HUES64 (cell line): ENCODE measurements at regions not wholly inside any gene's neighbourhood (a gene's known extent, or its start where the extent isn't known, plus 50 kb on each side); places are given as distances from the start of the nearest gene placed in this dataset.

Experiments
- H3K27ac ChIP-seq: 2 replicates; pipeline ENCODE4 v1.7.0; 2013; ENCODE audit warnings: low read depth, low read length, inconsistent platforms
- H3K27me3 ChIP-seq: 2 replicates; pipeline ENCODE4 v1.6.1; 2013; ENCODE audit warnings: mild to moderate bottlenecking, low read length; ENCODE audit not compliant: insufficient read depth
- H3K36me3 ChIP-seq: 2 replicates; pipeline ENCODE4 v1.6.1; 2013; ENCODE audit warnings: mild to moderate bottlenecking, low read length; ENCODE audit not compliant: insufficient read depth
- H3K4me1 ChIP-seq: 2 replicates; pipeline ENCODE4 v1.6.1; 2013; ENCODE audit warnings: mild to moderate bottlenecking, low read length, moderate library complexity; ENCODE audit not compliant: insufficient read depth
- H3K4me3 ChIP-seq: 2 replicates; pipeline ENCODE4 v1.5.1; 2013; ENCODE audit warnings: mild to moderate bottlenecking, low read length, moderate library complexity
- H3K9ac ChIP-seq: 2 replicates; pipeline ENCODE4 v1.6.1; 2013; ENCODE audit warnings: mild to moderate bottlenecking, low read depth, low read length
- H3K9me3 ChIP-seq: 2 replicates; pipeline ENCODE4 v1.6.1; 2013; ENCODE audit warnings: low read depth, low read length; ENCODE audit not compliant: insufficient read depth
- WGBS: fragments of 150-250, 120-280 bp; methylation state at CpG from one replicate; pipeline ENCODE4 v1.1.7; 2013; ENCODE audit warnings: missing lambda C conversion rate; 5-methylcytosine and 5-hydroxymethylcytosine counted together

GRCh38 chr2:35783723-35784122 is 571.9 kb upstream of the CRIM1 start:
- H3K36me3 ChIP-seq, result no peaks in the 10 kb centered on the region
- peaks cover 17% of the 10 kb centered on the region for H3K9me3 ChIP-seq
- H3K4me3 ChIP-seq, result no peak overlapping the region
- no peak overlapping the region for H3K27ac ChIP-seq
- 80% methylated on average over 4 of the region's 5 CpGs for WGBS
- H3K4me1 ChIP-seq, result no peaks in the 10 kb centered on the region
- no peaks in the 10 kb centered on the region for H3K27me3 ChIP-seq
- H3K9ac ChIP-seq, result no peak overlapping the region

- WGBS, result 92% methylated on average over 2 of the region's 2 CpGs
- H3K9ac ChIP-seq, result no peak overlapping the region
- no peaks in the 10 kb centered on the region for H3K27me3 ChIP-seq
- peaks cover 6% of the 10 kb centered on the region; the same call in 1 of the 2 replicates for H3K9me3 ChIP-seq
- H3K36me3 ChIP-seq, result no peaks in the 10 kb centered on the region
- no peak overlapping the region for H3K27ac ChIP-seq
- H3K4me3 ChIP-seq, result no peak overlapping the region
- no peaks in the 10 kb centered on the region; the same call in 1 of the 2 replicates for H3K4me1 ChIP-seq
These were observed 614.0 kb upstream of the CRIM1 start for GRCh38 chr2:35741556-35741955.

GRCh38 chr2:35731674-35732073 is 623.9 kb upstream of the CRIM1 start:
- Histone ChIP-seq H3K9me3 (peaks cover 7% of the 10 kb centered on the region; the same call in 1 of the 2 replicates), H3K27ac (no peak overlapping the region), H3K9ac (no peak overlapping the region), H3K4me3 (no peak overlapping the region), H3K4me1 (peaks cover 7% of the 10 kb centered on the region), H3K27me3 (no peaks in the 10 kb centered on the region), H3K36me3 (no peaks in the 10 kb centered on the region)

GRCh38 chr2:35714883-35715282 is 640.7 kb upstream of the CRIM1 start:
- 100% methylated on average over 2 of the region's 3 CpGs for WGBS
- H3K9me3 ChIP-seq, result no peaks in the 10 kb centered on the region
- no peak overlapping the region for H3K9ac ChIP-seq
- H3K4me3 ChIP-seq, result no peak overlapping the region
- H3K27me3 ChIP-seq, result no peaks in the 10 kb centered on the region
- no peaks in the 10 kb centered on the region for H3K4me1 ChIP-seq
- no peaks in the 10 kb centered on the region for H3K36me3 ChIP-seq
- no peak overlapping the region for H3K27ac ChIP-seq

GRCh38 chr2:35708411-35708923 is 647.1 kb upstream of the CRIM1 start:
- Histone ChIP-seq H3K36me3 (no peaks in the 10 kb centered on the region), H3K9ac (no peak overlapping the region), H3K9me3 (no peaks in the 10 kb centered on the region), H3K27me3 (no peaks in the 10 kb centered on the region), H3K27ac (no peak overlapping the region), H3K4me1 (no peaks in the 10 kb centered on the region), H3K4me3 (no peak overlapping the region)
- WGBS, result 98% methylated on average over 2 of the region's 2 CpGs

- Histone ChIP-seq H3K27ac (no peak overlapping the region), H3K36me3 (no peaks in the 10 kb centered on the region), H3K9ac (no peak overlapping the region), H3K4me1 (no peaks in the 10 kb centered on the region), H3K9me3 (no peaks in the 10 kb centered on the region), H3K27me3 (no peaks in the 10 kb centered on the region), H3K4me3 (no peak overlapping the region)
- WGBS, result 94% methylated on average over 3 of the region's 4 CpGs
These were observed 667.3 kb upstream of the CRIM1 start for GRCh38 chr2:35688309-35688708.

- Histone ChIP-seq H3K4me3 (no peak overlapping the region), H3K9ac (no peak overlapping the region), H3K9me3 (no peaks in the 10 kb centered on the region), H3K27ac (no peak overlapping the region), H3K4me1 (no peaks in the 10 kb centered on the region), H3K36me3 (no peaks in the 10 kb centered on the region), H3K27me3 (no peaks in the 10 kb centered on the region)
- 94% methylated on average over 2 of the region's 2 CpGs for WGBS
These were observed 703.8 kb upstream of the CRIM1 start for GRCh38 chr2:35651688-35652323.

- H3K4me3 ChIP-seq, result no peak overlapping the region
- H3K4me1 ChIP-seq, result no peaks in the 10 kb centered on the region
- no peak overlapping the region for H3K9ac ChIP-seq
- no peaks in the 10 kb centered on the region for H3K9me3 ChIP-seq
- no peaks in the 10 kb centered on the region for H3K27me3 ChIP-seq
- 100% methylated on average over 1 of the region's 2 CpGs for WGBS
- H3K36me3 ChIP-seq, result no peaks in the 10 kb centered on the region
- H3K27ac ChIP-seq, result no peak overlapping the region
These were observed 740.9 kb upstream of the CRIM1 start for GRCh38 chr2:35614640-35615039.

GRCh38 chr2:35606394-35606793 is 749.2 kb upstream of the CRIM1 start:
- no peak overlapping the region for H3K4me3 ChIP-seq
- H3K36me3 ChIP-seq, result no peaks in the 10 kb centered on the region
- no peak overlapping the region for H3K9ac ChIP-seq
- no peak overlapping the region for H3K27ac ChIP-seq
- 86% methylated on average over 1 of the region's 2 CpGs for WGBS
- H3K9me3 ChIP-seq, result no peaks in the 10 kb centered on the region
- no peaks in the 10 kb centered on the region for H3K4me1 ChIP-seq
- H3K27me3 ChIP-seq, result no peaks in the 10 kb centered on the region

GRCh38 chr2:35598310-35598709 is 757.3 kb upstream of the CRIM1 start:
- no peak overlapping the region for H3K9ac ChIP-seq
- 94% methylated on average over 1 of the region's 1 CpG for WGBS
- H3K27ac ChIP-seq, result no peak overlapping the region
- no peaks in the 10 kb centered on the region for H3K36me3 ChIP-seq
- no peak overlapping the region for H3K4me3 ChIP-seq
- H3K27me3 ChIP-seq, result no peaks in the 10 kb centered on the region
- peaks cover 29% of the 10 kb centered on the region for H3K9me3 ChIP-seq
- H3K4me1 ChIP-seq, result no peaks in the 10 kb centered on the region

- H3K4me1 ChIP-seq, result no peaks in the 10 kb centered on the region
- no peak overlapping the region for H3K27ac ChIP-seq
- H3K36me3 ChIP-seq, result no peaks in the 10 kb centered on the region
- peaks cover 39% of the 10 kb centered on the region for H3K9me3 ChIP-seq
- 100% methylated on average over 1 of the region's 1 CpG for WGBS
- no peak overlapping the region for H3K9ac ChIP-seq
- H3K4me3 ChIP-seq, result no peak overlapping the region
- H3K27me3 ChIP-seq, result no peaks in the 10 kb centered on the region
These were observed 763.7 kb upstream of the CRIM1 start for GRCh38 chr2:35591886-35592285.

GRCh38 chr2:35585972-35586371 is 769.6 kb upstream of the CRIM1 start:
- peaks cover 71% of the 10 kb centered on the region for H3K9me3 ChIP-seq
- H3K9ac ChIP-seq, result no peak overlapping the region
- no peak overlapping the region for H3K4me3 ChIP-seq
- WGBS, result 92% methylated on average over 5 of the region's 5 CpGs
- no peaks in the 10 kb centered on the region for H3K36me3 ChIP-seq
- H3K27me3 ChIP-seq, result no peaks in the 10 kb centered on the region
- no peaks in the 10 kb centered on the region for H3K4me1 ChIP-seq
- no peak overlapping the region for H3K27ac ChIP-seq
